ENCODE measurements at regions not wholly inside any gene's neighbourhood (a gene's known extent, or its start where the extent isn't known, plus 50 kb on each side); places are given as distances from the start of the nearest gene placed in this dataset.

DNA sequence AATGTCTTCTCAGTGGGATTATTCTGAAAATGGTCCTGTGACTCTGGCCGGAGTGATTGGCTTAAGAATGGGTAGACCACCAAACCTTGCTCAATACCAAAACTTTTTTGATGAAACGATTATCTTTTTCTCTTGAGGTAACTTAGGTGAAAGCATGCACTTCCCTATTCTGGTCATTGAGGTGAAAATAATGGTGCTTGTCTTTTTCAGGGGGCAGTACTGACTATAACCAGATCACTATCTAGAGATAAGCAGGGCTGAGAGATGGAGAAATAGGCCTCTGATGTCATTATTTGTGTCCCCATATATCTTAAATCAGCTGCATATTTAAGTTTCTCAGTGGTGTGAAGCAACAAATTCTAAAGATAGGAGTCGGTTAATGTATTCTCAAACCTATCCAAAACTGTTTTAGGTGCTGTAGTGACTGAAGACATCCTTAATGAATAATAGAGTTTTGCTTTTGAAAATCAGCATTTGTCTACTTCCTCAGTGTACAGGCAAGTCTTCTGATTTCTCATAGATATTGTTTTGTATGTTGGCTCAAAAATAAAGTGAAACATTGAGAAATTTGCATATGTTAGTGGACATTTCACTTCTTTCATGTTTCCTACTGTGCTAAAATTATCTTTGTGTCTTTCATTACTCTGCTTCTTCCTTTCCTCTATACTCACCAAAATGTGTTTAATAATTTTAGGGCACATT lies 735.3 kb upstream of the ADGRL4 start:
- Histone ChIP-seq H4K20me1 (ENCODE audit: insufficient read depth, low read length) (no peaks in the 10 kb centered on the region), H3K4me3 (ENCODE audit: low read depth, low read length, poor library complexity, severe bottlenecking) (no peak overlapping the region), H3K79me2 (ENCODE audit: insufficient read depth, low read length) (no peaks in the 10 kb centered on the region), H2AFZ (ENCODE audit: low read length) (no peak overlapping the region), H3K27me3 (ENCODE audit: insufficient read depth, low read length) (no peaks in the 10 kb centered on the region), H3K27ac (ENCODE audit: low read depth, low read length, poor library complexity, severe bottlenecking) (no peak overlapping the region), H3K9me3 (ENCODE audit: low read length) (peaks cover 12% of the 10 kb centered on the region; the same call in 1 of the 2 replicates), H3K9me2 (ENCODE audit: low read depth, low read length) (no peaks in the 10 kb centered on the region), H3K36me3 (ENCODE audit: insufficient read depth, low read length) (no peaks in the 10 kb centered on the region), H3F3A (ENCODE audit: insufficient read depth, low read length) (no peaks in the 10 kb centered on the region; the same call in 1 of the 2 replicates), H3K4me2 (ENCODE audit: low read length) (no peak overlapping the region), H3K9ac (ENCODE audit: low read length) (no peak overlapping the region), H3K4me1 (ENCODE audit: insufficient read depth, low read length, severe bottlenecking) (peaks cover 6% of the 10 kb centered on the region)
- TF ChIP-seq, protein P1, sequence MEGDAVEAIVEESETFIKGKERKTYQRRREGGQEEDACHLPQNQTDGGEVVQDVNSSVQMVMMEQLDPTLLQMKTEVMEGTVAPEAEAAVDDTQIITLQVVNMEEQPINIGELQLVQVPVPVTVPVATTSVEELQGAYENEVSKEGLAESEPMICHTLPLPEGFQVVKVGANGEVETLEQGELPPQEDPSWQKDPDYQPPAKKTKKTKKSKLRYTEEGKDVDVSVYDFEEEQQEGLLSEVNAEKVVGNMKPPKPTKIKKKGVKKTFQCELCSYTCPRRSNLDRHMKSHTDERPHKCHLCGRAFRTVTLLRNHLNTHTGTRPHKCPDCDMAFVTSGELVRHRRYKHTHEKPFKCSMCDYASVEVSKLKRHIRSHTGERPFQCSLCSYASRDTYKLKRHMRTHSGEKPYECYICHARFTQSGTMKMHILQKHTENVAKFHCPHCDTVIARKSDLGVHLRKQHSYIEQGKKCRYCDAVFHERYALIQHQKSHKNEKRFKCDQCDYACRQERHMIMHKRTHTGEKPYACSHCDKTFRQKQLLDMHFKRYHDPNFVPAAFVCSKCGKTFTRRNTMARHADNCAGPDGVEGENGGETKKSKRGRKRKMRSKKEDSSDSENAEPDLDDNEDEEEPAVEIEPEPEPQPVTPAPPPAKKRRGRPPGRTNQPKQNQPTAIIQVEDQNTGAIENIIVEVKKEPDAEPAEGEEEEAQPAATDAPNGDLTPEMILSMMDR (IDR thresholded peaks at IDR 0.05; ENCODE audit: low read length): no peak
- no peak for TF ChIP-seq EZH2 (IDR thresholded peaks at IDR 0.05; ENCODE audit: borderline replicate concordance, low read length)

DNA sequence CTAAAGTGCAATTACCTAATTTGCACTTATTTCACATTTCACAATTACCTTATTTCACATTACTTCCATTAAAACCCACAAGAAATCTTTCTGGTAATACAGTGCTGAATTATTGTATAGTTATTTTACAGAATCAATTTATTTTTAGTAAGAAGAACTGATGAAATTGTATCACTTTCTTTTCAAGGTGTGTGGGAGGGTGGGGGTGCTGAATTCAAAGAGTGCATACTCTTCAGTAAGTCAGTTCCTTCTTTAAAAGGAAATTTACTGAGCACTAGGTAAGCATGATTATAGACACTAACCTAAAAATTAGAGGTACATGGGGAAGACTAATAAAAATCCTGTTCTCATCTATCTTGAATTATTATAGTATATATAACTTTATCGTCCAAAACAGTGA lies 731.6 kb upstream of the ADGRL4 start:
- no peak overlapping the region for H3K27ac ChIP-seq (ENCODE audit: low read depth, low read length, poor library complexity, severe bottlenecking)
- H4K20me1 ChIP-seq (ENCODE audit: insufficient read depth, low read length): no peaks in the 10 kb centered on the region
- H3F3A ChIP-seq (ENCODE audit: insufficient read depth, low read length): no peaks in the 10 kb centered on the region
- no peaks in the 10 kb centered on the region for H3K27me3 ChIP-seq (ENCODE audit: insufficient read depth, low read length)
- H3K9ac ChIP-seq (ENCODE audit: low read length): no peak overlapping the region
- H2AFZ ChIP-seq (ENCODE audit: low read length): no peak overlapping the region
- H3K9me3 ChIP-seq (ENCODE audit: low read length): peaks cover 14% of the 10 kb centered on the region; the same call in 1 of the 2 replicates
- TF ChIP-seq, protein P1 (IDR thresholded peaks at IDR 0.05; ENCODE audit: low read length): no peak
- TF ChIP-seq EZH2 (IDR thresholded peaks at IDR 0.05; ENCODE audit: borderline replicate concordance, low read length): no peak
- H3K4me2 ChIP-seq (ENCODE audit: low read length): no peak overlapping the region
- H3K9me2 ChIP-seq (ENCODE audit: low read depth, low read length): no peaks in the 10 kb centered on the region
- H3K4me3 ChIP-seq (ENCODE audit: low read depth, low read length, poor library complexity, severe bottlenecking): no peak overlapping the region
- H3K4me1 ChIP-seq (ENCODE audit: insufficient read depth, low read length, severe bottlenecking): peaks cover 6% of the 10 kb centered on the region
- H3K79me2 ChIP-seq (ENCODE audit: insufficient read depth, low read length): no peaks in the 10 kb centered on the region
- no peaks in the 10 kb centered on the region for H3K36me3 ChIP-seq (ENCODE audit: insufficient read depth, low read length)

DNA sequence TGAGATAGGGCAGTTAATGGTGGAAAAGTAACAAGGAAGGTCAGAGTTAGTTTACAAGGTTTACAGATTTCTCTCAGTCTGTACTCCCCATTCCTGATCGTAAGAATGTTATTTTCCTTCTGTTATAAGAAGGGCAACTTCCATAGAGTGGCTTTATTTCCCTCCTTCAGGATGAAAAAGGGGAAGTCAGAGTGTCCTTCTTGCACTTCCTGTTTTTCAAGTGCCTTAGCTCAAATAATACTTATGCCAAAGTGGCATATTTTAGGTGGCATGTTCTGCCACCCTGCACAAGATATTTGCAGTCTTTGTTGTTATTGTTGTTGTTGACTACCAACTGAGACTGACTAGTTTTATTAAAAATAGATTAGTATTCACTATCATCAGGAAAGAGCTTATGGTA lies 730.7 kb upstream of the ADGRL4 start:
- H3K4me1 ChIP-seq (ENCODE audit: insufficient read depth, low read length, severe bottlenecking): peaks cover 5% of the 10 kb centered on the region
- no peaks in the 10 kb centered on the region for H3K79me2 ChIP-seq (ENCODE audit: insufficient read depth, low read length)
- no peaks in the 10 kb centered on the region for H3F3A ChIP-seq (ENCODE audit: insufficient read depth, low read length)
- no peaks in the 10 kb centered on the region for H3K27me3 ChIP-seq (ENCODE audit: insufficient read depth, low read length)
- H4K20me1 ChIP-seq (ENCODE audit: insufficient read depth, low read length): no peaks in the 10 kb centered on the region
- H3K9ac ChIP-seq (ENCODE audit: low read length): no peak overlapping the region
- H3K4me3 ChIP-seq (ENCODE audit: low read depth, low read length, poor library complexity, severe bottlenecking): no peak overlapping the region
- H3K9me3 ChIP-seq (ENCODE audit: low read length): peaks cover 14% of the 10 kb centered on the region; the same call in 1 of the 2 replicates
- no peak overlapping the region for H3K27ac ChIP-seq (ENCODE audit: low read depth, low read length, poor library complexity, severe bottlenecking)
- H3K4me2 ChIP-seq (ENCODE audit: low read length): no peak overlapping the region
- no peaks in the 10 kb centered on the region for H3K36me3 ChIP-seq (ENCODE audit: insufficient read depth, low read length)
- TF ChIP-seq EZH2 (IDR thresholded peaks at IDR 0.05; ENCODE audit: borderline replicate concordance, low read length): no peak
- TF ChIP-seq, protein P1 (IDR thresholded peaks at IDR 0.05; ENCODE audit: low read length): no peak
- no peaks in the 10 kb centered on the region for H3K9me2 ChIP-seq (ENCODE audit: low read depth, low read length)
- H2AFZ ChIP-seq (ENCODE audit: low read length): no peak overlapping the region
